GM03348 (cell line): ENCODE measurements at regions not wholly inside any gene's neighbourhood (a gene's known extent, or its start where the extent isn't known, plus 50 kb on each side); places are given as distances from the start of the nearest gene placed in this dataset.

Experiments
- DNase-seq: peaks from one replicate; pipeline ENCODE4 v3.0.0; 2012; ENCODE audit warnings: low spot score

DNA sequence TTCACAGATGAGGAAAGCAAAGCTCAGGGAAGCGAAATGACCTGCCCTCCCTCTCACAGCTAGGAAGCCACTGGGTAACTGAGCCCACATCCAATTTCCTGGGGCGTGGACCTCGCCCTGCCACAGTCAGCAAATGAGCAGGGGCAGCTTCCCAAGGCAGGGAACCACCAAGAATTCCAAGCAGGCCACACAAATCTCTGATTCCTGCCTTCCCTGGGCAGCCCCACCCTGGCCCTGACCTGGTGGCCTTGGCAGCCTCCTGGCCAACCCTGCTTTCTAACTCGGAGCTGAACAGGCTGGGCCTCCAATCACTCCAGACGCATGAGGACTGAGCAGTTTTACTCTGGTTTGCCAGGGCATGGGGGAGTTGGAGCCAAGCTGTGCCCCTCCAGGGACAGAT is 203.7 kb upstream of the TLE3 start:
- peak; percentile 21 for DNase-seq

DNA sequence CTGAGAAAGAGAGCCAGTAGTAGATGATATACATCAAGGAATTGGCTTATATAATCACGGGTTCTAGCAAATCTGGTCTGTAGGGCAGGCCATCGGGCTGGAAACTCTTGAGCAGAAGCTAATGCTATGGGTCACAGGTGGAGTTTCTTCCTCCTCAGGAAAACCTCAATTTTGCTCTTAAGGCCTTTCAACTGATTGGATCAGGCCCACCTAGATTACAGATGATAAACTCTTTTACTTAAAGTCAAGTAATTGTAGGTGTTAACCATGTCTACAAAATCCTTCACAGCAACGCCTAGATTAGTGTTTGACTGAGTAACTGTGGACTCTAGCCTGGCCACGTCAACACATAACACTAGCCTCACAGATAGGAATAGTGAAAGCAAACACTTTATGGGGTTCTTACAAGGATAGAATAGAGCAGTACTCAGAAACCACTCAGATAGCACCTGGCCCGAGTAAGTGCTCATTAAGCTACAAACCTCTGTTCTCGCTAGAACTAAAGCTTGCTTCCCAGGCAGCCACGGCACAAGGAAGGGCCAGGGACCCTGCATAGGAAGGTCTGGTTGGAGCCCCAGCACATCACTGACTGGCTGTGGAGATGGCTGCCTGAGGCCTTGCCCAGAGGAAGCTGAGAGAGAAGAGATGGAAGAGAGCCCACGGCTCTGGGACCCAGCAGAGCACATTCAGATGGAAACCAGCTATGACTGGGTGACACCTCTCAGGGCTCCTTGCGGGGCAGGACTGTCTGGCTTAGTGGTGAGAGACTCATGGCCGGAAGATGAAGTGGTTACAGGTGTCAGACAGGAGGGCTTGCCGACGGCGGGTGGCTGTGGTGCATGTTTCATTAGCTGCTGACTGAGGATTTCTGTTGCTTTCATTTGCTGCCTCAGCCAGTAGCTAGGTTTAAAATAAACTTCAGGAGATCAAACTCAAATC is 202.5 kb upstream of the TLE3 start:
- no peak for DNase-seq

DNA sequence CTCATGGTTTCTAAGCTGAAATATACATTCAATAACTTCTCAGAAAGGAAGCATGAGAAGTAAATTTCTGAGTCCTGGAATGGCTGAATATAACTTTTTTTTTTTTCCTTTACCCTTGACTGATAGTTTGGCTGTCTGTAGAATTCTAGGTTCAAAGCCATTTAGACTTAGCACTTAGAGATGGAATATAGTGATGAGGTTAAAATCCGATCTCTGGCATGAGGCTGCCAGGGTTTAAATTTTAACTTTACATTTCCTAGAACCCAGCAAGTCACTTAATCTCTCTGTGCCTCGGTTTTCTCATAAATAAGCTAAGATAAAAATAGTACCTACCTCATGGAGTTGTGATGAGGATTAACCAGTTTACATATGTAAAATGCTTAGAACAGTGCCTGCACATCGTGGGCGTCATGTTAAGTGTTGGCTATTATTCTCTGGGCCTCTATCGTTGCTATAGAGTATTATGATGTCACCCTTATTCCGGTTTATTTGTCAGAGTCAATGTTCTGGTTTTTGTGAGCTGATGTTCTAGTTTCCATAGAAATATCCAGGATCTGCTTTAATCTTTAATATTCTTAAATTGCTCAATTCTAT is 199.8 kb upstream of the TLE3 start:
- DNase-seq: no peak

DNA sequence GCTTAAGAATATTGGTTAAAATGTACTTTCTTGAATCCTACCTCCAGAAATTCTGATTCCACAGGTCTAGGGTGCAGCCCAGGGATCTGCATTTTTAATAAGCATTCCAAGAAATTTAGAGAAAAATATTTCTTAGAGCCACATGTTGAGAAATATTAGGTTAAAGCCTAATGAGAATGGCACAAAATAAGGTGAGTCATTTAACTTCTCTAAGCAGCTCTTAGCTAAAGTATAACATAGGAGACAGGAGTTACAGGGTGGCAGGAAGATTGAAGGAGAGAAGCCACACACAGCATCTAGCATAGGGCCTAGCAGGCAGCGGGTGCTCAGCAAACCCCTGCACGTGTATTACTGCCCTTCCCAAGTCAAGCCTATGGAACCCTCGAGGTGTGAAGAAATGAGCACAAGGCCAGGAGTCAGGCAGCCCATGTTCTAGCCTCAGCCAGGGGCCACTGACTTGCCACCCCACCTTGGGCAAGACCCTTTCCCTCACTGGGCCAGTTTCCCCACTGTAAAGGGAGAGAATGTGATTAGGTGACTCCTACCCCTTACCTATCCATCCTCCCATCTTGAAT is 197.1 kb upstream of the TLE3 start:
- DNase-seq: no peak

DNA sequence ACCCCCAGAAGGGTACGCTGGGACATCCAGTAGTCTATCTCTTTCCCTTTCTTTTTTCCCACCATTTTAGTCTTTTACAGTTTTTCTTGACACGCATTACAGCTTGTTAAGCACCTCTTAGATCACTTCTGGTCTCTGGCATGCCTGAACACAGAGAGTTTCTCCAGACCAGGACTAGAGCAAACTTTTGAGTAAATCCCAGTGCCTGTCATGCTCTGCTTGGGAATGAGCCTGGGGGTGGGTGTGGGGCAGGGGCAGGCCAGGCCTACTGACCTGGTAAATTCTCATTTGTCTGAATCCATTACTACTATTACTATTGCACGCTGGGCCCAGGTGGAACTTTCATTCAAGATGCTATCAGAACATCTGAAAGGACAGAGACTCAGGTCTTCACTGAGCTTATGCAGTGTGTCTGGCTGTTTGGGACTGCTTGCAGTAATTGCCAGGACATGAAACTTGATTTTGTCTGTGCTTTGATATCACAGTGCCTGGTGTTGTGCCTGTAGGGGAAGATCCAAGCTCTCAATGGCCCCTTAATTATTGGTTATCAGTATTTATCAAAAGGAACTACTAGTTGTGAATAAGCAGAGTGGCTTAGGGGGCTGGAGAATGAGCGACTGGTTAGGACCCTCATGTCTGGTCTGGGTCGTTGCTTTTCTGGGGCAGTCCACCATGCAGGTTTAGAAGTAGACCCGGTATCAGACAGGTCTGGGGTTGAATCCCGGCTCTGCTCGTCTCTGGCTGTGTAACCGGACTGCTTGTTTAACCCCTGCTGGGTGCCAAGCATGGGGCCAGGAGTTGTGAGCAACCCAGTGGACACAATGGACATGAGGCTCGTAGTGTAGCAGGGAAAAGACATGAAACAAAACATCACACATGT is 196.1 kb upstream of the TLE3 start:
- DNase-seq: no peak

DNA sequence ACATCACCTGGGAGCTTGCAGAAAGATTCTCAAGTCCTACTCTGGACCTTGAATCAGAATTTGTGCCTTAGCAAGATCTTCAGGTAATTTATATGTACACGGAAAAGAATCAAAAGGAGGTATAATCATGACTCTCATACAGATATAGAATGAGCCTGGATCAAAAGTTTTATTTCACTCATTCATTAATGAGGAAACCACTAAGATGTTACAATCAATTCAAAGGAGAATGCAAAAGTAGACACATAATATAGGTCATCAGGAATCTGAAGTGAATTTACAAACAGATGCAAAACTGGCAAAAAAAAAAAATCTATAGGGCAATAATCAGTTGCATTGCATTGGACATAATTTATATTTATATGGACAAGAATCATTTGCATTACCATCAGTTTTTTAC is 195.4 kb upstream of the TLE3 start:
- DNase-seq: no peak

DNA sequence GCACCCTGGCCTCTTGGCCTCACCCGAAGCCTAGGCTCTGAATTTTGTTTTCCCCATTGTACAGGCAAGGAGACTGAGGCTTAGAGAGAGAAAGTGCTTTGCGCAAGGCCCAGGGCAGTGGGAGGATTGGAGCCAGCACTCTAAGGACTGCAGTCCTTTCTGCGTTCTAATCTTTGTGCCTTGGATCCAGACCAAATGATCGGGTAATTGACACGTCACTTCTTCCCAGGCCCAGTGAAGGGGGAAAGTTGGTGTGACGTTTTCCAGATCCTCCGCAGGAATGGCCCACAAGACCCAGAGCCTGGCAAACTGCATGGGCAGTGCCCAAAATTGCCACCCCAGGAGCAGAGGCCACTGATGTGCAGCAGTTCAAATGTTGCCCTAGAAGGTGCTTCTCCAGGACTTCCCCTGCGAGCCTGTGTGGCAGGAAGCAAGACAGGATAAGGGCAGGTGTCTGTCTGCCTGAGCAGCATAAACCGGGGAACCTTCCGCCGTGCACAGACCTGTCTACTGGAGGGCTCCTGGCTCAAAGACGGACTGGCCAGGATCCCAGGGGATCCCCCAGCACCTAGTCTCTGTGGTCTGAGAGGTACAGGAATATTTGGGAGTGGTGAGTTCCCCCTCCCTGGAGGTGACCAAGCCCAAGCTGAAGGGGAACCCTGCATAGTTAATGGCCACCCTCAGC is 194.5 kb upstream of the TLE3 start:
- DNase-seq: no peak

DNA sequence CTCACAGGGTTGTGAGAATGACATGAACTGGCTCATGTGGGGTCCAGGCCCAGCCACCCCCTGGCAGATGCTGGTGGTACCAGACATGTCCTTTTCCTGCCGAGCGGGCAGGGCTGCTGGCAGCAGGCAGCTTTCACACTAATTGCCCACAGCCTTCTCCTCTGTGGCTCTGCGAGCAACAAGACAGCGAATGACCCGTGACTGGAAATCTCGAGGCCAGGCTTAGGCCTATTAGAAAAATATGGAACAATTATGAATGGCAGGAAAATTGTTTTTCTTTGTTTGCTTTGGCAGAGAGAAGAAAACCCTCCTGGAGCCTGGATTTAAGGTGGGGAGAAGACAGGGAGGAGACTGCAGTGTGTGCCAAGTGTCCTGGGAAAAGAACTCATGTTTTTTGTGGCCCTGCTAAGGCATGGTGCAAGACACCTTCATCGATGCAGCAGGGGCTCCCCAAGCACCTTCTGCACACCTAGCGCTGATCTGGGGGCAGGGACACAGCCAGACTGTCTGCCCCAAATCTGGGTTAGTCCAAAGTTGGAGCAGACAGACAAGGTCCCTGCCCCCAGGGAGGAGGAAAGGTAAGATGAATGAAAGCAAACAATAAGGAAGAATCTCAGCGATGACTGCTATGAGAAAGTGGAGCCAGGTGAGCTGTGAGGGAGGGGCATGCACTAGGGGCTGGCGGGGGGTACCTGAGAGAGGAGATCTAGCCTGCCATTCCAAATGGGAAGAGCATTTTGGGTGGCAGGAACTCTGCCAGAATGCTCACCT is 193.8 kb upstream of the TLE3 start:
- DNase-seq: no peak

DNA sequence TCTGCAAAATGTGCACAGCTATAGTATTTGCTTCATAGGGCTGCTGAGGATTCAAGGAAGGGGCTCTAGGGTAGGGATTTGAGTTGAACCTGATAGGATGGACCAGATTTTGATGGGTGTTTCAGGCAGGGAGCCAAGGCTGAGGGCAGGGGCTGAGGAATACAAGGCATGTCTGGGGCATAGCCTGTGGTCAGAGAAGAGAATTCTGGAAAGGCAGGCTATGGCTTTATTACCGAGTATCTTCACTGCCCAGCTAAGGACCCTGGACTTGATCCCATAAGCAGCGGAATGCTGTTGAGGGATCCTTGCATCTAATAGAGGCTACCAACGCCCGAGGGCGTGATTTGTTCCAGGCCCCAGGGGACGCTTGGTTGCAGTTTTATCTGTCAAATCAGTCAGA is 193.0 kb upstream of the TLE3 start:
- no peak for DNase-seq

DNA sequence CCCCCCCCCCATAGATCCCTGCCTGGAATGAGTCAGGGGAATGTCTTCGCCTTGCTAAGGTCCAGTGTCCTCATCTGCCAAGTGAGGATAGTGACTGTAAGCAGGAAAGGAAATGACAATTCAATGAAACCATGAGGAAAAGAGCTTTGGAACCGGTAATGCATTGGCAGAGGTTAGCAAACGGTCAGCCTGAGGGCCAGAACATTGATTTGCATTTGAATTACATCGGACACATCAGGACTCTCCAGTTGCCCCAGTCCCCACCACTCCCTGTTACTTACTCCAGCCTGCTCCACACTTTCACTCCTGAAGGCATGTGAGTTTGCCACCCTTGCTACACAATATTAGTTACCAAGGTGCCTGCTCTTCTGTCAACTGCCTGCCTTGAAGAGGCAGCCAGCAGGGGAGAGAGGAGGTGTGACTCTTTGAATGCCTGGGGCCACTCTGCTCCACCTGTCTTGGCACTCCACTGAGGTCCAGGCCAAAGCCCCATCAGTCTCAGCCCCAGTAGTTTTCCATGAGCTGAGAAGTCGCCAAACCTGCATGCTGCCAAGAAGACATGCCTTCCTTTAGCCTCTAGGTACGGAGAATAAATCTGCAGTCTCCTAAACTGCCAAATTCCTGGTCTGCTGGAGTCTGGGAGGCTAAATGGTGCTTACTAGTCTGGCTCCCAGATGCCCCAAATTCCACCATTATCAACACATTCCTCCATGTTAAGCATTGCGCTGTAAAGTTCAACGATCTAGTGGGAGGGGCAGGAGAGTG is 191.7 kb upstream of the TLE3 start:
- DNase-seq: peak; percentile 77

DNA sequence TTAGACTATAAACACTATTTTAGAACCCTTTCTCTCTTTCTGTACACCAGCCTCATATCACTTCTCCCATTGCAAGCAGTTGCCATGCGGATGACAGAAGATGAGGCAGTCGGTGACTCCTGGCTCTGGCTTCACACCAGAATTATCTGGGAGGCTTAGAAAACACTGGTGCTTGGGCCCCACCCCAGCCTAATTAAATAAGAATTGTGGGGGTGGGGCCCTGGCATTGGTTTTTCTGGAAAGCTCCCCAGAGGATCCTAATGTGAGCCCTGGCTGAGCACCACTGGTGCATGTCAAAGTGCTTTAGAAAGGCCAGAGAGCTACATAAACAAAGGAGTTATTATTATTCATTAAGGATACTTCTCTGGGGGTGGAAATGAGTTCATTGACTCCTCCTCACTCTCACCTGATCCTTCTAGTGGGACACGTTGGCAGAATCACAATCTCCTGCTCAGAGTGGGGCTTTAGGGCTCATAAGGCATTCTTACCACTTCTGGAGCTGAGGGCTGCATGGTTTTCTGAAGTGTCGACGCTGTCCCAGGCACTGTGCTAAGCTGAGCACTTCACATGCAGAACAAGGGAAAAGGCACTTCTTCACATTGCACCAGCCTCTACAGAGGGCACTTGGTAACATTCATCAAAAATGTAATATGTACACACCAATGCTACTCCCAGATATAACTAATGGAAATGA is 188.5 kb upstream of the TLE3 start:
- no peak for DNase-seq

DNA sequence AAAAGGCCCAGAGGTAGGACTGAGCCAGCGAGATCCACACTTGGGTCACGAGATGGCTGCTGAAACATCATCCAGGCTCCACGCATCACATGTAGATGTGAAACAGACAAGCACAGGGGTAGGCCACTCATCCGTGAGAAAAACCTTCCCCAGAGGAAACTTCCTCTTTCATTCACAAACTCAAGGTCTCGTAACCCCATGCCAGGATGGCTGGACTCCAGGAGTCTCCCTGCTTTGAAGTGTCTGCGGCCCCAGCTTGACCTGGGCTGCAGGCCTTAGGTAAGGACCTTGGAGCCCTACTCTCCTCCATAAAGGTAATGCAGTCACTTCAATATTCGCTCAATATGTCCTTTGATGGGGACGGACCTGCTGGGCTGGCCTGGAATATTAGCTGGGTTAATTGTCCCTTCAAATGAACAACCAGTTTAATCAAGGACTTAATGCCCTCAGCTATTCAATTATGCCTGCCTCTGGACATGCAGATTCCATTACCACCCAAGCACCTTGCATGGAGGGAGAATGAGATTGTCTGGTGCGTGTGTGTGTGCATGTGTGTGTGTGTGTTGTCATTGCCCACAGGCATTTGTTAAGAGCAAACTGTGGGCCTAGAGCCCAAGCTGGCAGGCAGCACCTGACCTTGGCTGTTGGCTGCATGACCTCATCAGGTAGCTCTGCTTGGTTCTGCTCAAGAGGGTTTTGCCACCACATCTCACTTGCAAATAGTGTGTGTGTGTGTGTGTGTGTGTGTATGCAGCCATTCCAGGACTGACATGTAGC is 186.9 kb upstream of the TLE3 start:
- no peak for DNase-seq

DNA sequence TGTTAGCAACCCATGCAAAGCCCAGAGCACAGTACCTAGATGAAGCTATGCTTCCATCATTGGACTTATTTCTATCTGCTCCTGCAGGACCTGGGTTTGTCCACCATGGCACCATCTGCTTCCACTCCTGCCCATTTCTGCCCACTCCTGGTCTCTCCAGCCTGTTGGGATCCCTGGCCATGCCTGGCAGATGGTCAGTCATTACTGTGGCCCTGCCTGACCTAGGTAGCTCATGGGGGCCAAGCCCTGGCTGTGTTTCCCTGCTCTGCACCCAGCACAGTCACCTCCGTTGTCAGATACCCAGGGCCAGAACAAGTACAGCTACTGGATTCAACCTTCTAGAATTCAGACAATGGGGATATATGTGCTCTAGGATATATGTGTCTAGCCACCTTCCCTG is 185.8 kb upstream of the TLE3 start:
- DNase-seq: no peak

DNA sequence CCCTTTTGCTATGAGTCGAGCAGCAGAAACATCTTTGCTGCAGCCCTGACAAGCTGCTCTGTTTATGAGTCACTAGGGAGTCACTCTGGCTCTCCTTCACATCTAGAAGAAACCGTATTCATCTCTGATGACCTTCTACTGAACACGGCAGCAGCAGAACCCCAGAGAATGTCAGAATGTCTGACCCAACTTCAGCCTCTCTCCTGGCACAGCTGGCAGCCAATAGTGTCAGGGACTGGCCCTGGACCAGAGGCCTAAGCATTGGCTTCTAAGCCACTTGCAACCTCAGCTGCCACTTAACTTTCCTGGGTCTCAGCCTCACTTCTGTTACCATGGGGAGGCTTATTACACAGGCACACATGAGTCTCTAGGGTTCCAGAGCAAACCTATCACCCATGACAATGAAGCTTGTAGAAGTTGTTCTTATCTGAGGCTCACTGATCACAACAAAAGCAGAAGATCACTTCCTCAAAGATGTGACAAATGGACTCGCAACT is 184.1 kb upstream of the TLE3 start:
- peak; percentile 72 for DNase-seq

DNA sequence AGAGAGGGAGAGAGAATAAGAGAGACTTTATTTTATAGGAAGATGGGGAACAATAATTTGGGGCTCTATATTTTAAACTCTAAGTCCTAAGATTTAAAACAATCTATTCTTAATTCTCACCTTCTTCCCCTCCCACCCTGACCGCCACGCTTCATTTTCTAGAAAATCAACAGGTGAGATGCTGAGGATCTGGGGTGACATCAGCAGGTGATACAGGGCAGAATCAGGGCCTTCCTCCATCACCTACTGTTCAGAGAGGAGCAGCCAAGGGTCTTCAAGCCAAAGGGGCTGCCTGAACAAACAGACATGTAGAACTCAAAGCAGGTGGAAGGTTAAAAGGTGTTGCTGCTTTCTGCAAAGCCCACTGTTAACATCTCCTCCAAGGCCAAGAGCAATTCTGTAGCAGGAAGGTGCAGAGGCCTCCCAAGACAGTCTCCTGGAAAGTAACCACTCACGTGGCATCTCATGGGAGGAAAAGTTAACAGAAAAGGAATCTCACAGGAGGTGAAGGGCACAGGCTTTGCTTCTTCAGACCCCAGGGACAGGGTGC is 183.6 kb upstream of the TLE3 start:
- no peak for DNase-seq

DNA sequence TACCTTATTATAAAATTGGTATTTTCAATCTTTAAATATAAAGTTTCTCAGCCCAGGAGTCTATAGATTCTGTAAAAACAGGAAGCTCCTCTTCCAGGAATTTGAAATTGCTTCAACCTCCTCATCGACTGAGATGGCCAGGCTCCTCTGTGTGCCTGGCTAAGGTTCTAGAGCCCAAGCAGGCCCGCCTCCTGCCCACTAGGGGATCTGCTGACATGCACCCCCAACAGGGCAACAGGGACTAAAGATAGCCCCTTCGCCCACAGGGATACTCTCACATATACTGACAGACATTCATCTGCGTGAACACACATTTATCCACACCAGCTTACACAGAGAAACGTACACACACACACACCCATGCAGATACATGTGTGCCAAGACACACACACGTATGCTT is 183.1 kb upstream of the TLE3 start:
- no peak for DNase-seq

DNA sequence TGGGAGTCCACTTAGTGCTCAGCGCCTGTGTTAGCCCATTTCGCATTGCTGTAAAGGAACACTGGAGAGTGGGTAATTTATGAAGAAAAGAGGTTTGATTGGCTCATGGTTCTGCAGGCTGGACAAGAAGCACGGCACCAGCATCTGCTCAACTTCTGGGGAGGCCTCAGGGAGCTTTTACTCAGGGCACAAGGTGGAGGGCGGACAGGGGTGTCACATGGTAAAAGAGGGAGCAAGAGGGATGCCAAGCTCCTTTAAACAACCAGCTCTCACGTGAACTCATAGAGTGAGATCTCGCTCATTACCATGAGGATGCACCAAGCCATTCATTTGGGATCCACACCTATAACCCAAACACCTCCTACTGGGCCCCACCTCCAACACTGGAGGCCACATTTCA is 181.4 kb upstream of the TLE3 start:
- DNase-seq: no peak

DNA sequence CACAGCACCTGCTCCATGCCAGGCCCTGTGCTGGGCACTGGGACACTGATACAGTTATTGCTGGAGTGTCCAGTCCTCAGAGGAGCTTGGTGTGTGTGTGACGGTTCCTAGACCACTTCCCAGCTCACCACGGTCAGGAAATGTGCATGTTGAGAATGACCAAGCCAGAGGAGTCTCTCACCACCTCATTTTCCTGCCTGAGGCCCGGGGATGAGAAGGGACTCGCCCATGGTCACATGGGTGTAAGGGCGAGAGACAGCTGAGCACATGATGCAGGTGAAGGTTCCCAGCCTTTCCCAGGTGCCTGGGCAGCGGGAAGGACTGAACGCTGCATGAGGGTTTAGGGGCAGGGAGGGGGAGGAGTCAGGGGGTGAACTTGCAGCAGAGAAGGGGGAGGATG is 180.9 kb upstream of the TLE3 start:
- no peak for DNase-seq
